Hematopoietic multipotent progenitor cell (in vitro differentiated cells): ENCODE measurements at regions not wholly inside any gene's neighbourhood (a gene's known extent, or its start where the extent isn't known, plus 50 kb on each side); places are given as distances from the start of the nearest gene placed in this dataset. TPM values are rescaled to one million over a fixed set of nuclear protein-coding genes. Genes with fewer than 3 reads are reported as not detected.

Experiments used
- small RNA-seq: library from RNA; depleted of rRNA; stranded (forward); fragments of <200 nt; gene quantifications from one replicate; pipeline ENCODE3, GENCODE V24; 2012

Small RNA genes in the stretch of these regions (small RNA-seq; reads per million reads assigned to genes)
- gene RNA5SP199, result not detected
